Hypothalamus (tissue), 51 donors: ENCODE measurements at regions not wholly inside any gene's neighbourhood (a gene's known extent, or its start where the extent isn't known, plus 50 kb on each side); places are given as distances from the start of the nearest gene placed in this dataset.

Source experiments
- DNase-seq, 51 donors: peaks; one replicate each; lab custom pipeline; 2025; lab: John Stamatoyannopoulos, UW

GRCh38 chr18:34077599-34077998, 147.1 kb downstream of the NOL4 start:
- no peak for DNase-seq

- no peak for DNase-seq
Measured at GRCh38 chr18:34075963-34076860, 148.5 kb downstream of the NOL4 start.

- no peak for DNase-seq
Measured at GRCh38 chr18:34061226-34061625, 163.5 kb downstream of the NOL4 start.

- no peak for DNase-seq
Measured at GRCh38 chr18:34055227-34055626, 169.5 kb downstream of the NOL4 start.

- no peak for DNase-seq
Measured at GRCh38 chr18:34050661-34051060, 174.1 kb downstream of the NOL4 start.

- DNase-seq, result peak in 1 of 51 donors; percentile 10
Measured at GRCh38 chr18:34049511-34049910, 175.2 kb downstream of the NOL4 start.

GRCh38 chr18:34048423-34048822, 176.3 kb downstream of the NOL4 start:
- peak in 6 of 51 donors; percentile 1 to 53 (median 6) for DNase-seq

GRCh38 chr18:34042423-34043146, 182.1 kb downstream of the NOL4 start:
- no peak for DNase-seq

DNA sequence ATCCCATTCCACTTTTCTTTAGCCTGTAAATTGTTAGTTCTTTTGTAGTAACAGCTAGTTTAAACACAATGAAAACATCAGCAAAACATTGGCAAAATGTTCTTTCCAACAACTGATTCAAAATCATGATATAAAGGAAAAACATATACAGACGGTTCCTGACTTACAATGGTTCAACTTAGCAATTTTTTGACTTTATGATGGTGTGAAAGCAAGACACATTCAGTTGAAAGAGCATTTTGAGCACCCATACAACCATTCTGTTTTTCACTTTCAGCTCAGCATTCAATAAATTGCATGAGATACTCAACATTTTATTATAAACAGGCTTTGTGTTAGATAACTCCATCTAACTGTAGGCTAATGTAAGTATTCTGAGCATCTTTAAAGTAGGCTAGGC, 185.1 kb downstream of the NOL4 start:
- DNase-seq, result no peak

DNA sequence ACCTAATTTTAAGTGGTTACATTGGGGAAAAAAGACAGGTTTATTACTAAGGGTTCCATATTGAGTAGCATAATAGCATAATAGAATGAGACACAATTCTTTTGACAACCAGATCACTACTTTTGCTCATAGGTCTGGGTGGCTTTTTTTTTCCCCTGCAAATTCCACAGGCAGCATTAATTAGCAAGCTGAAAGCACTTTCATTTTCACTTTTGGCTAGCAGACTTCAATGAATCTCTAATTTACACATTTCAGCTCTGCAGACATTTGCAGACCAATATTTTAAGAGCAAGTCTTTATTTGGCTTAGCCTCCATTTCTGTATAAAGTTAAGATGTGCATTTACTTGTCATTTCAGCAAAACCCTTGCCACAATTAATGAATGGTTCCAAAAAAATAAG, 185.5 kb downstream of the NOL4 start:
- no peak for DNase-seq

DNA sequence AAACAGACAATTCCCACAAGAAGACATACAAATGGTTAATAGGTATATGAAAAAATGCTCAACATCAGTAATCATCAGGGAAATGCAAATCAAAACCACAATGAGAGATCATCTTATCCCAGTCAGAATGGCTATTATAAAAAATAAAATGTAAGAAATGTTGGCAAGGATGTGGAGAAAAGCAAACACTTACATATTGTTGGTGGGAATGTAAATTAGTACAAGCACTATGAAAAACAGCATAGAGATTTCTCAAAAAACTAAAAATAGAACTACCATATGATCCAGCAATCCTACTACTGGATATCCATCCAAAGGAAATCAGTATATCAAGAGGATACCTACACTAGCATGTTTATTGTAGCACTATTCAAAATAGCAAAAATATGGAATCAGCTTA, 186.6 kb downstream of the NOL4 start:
- DNase-seq, result no peak

GRCh38 chr18:34033968-34034367, 190.7 kb downstream of the NOL4 start:
- DNase-seq, result no peak

- no peak for DNase-seq
Measured at GRCh38 chr18:34031810-34032209, 192.9 kb downstream of the NOL4 start.

- DNase-seq, result no peak
Measured at GRCh38 chr18:34028324-34028723, 196.4 kb downstream of the NOL4 start.

DNA sequence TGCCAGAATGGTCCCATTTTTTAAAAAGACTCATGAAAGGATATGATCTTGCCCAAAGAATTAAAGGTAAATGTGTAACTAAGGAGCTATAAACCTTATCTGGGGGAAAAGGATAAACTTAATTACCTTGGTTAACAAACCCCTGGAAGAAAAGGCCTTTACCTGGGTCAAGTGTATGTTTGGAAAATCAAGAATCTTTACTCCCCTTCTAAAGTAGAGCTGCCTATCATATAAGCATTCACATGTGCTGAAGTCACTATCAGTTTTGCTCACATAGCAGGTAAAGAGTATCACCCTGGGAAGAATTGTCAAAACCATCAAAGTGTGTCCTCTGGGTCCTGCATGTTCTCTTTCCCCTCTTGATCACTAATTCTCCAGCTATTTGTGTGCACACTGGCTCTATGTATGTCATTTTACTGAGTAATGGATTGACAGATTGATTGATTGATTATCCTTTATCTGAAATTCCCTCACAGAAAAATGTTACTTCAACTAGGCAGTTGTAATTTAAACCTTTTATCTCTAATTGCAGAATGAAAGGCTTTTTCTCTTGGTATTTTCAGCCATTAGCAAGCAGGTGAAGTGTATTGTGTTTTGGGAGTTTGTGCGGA, 199.4 kb downstream of the NOL4 start:
- no peak for DNase-seq

GRCh38 chr18:34023471-34023870, 201.2 kb downstream of the NOL4 start:
- no peak for DNase-seq

DNA sequence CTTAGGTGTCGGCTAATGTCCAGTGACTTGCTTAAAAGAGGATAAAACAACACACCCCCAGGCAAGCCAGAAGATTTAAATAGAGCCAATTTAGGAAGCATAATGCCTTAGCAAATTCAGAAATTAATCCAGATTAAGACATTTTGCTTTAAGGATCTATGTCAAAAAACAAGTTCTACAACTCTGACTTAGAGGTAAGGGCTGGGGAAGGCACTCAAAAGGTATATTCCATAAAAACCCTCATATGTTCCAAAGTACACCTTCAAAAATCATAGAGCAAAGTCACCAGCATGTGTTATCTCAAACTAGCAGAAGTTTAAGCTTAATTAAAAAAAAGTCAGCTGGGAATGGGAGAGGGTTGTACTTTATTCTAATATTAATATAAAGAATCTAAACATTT, 206.4 kb downstream of the NOL4 start:
- no peak for DNase-seq

- DNase-seq, result no peak
Measured at GRCh38 chr18:34003687-34004086, 221.0 kb downstream of the NOL4 start.

DNA sequence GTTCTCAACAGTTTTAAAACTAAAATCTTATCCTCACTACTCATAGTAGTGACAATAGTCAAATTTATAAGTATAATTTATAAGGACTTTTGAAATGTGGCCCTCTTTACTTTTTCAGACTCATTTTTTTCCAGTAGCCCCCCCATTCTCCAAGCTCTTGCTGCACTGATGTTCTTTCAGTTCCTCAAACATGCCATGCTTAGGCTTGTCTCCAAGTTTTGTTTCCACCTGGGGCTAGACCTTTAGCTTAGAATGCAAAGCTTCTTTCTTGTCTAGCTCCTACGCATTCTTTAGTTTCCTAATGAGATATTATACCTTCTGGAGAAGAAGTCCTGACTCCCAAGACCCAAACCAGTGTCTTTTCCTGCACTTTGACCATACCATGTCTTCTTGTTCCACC, 222.6 kb downstream of the NOL4 start:
- no peak for DNase-seq

DNA sequence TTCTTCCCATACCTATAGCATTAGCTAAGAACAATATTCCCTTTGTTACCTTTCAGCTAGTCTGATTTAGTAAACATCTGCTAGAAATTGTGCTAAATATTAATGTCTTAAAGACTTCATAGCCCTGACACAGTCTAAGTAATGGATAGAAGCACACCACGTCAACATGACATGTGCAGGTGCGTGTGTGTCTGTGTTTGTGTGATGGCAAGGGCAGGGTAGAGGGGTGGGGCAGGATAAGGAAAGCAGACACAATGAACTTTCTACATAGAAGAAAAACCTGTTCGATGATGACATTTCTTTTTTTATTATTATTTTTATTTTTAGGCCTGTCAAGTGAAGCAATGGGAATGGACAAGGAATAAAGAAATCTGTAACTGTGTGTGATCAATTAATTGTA, 223.3 kb downstream of the NOL4 start:
- no peak for DNase-seq

GRCh38 chr18:33987206-33987605, 237.5 kb downstream of the NOL4 start:
- no peak for DNase-seq

GRCh38 chr18:33983126-33983525, 241.6 kb downstream of the NOL4 start:
- no peak for DNase-seq
